Activated naive CD4-positive, alpha-beta T cell treated with anti-CD3 and anti-CD28 coated beads for 36 hours (primary cell): ENCODE measurements at regions not wholly inside any gene's neighbourhood (a gene's known extent, or its start where the extent isn't known, plus 50 kb on each side); places are given as distances from the start of the nearest gene placed in this dataset.
"Not testable (repeated sequence)": the region's sequence is repeated elsewhere in the genome, so short reads cannot be mapped to it uniquely, and the experiment has no call there.

Experiments
- CTCF ChIA-PET: fragments of 350-600 bp; sonication (Branson Sonifier 250); formaldehyde crosslinking; loops from one replicate; lab custom pipeline; 2021; ENCODE audit warnings: antibody characterized with exemption; lab: Charles Lee
- DNase-seq: peaks from one replicate; pipeline ENCODE4 v3.0.0-alpha.2; 2020
- H3K27ac Mint-ChIP-seq: one replicate; pipeline ENCODE4 v1.8.0; 2021; ENCODE audit warnings: mild to moderate bottlenecking, mixed read lengths
- H3K27me3 Mint-ChIP-seq: one replicate; pipeline ENCODE4 v1.8.0; 2021; ENCODE audit warnings: low read depth, mixed read lengths
- H3K36me3 Mint-ChIP-seq: one replicate; pipeline ENCODE4 v1.8.0; 2021; ENCODE audit warnings: low read depth, mixed read lengths
- H3K4me1 Mint-ChIP-seq: one replicate; pipeline ENCODE4 v1.8.0; 2021; ENCODE audit warnings: low read depth, mixed read lengths
- H3K4me3 Mint-ChIP-seq: one replicate; pipeline ENCODE4 v1.8.0; 2021; ENCODE audit warnings: mild to moderate bottlenecking, moderate library complexity, mixed read lengths
- H3K9me3 Mint-ChIP-seq: one replicate; pipeline ENCODE4 v1.8.0; 2021; ENCODE audit warnings: mixed read lengths
- intact Hi-C: fragments of 100-400 bp; cut with micrococcal nuclease; formaldehyde crosslinking; loops from one replicate; pipeline ENCODE4 v1.15.1; 2023

DNA sequence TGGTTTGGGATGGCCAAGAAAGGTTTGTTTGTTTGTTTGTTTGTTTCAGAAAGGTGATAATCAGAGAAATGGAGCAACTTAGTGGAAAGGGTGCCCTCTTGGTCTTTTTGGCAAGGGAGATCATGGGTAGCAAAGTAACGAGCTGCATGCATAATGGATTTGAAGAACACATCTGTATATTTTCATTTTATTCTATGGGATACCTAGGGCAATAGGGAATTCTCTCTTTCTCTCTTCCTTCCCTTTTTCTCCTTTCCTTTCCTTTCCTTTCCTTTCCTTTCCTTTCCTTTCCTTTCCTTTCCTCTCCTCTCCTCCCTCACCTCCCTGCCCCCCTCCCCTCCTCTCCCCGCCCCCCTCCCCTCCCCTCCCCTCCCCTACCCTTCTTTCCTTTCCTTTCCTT, 492.1 kb downstream of the NEBL start:
- H3K4me3 Mint-ChIP-seq = no peak overlapping the region
- no peak for DNase-seq
- peaks cover 6% of the 10 kb centered on the region for H3K9me3 Mint-ChIP-seq
- intact Hi-C loops = no loop called here
- H3K27ac Mint-ChIP-seq = no peak overlapping the region
- CTCF ChIA-PET = no interaction called here
- H3K27me3 Mint-ChIP-seq = no peaks in the 10 kb centered on the region
- no peaks in the 10 kb centered on the region for H3K4me1 Mint-ChIP-seq
- no peaks in the 10 kb centered on the region for H3K36me3 Mint-ChIP-seq

DNA sequence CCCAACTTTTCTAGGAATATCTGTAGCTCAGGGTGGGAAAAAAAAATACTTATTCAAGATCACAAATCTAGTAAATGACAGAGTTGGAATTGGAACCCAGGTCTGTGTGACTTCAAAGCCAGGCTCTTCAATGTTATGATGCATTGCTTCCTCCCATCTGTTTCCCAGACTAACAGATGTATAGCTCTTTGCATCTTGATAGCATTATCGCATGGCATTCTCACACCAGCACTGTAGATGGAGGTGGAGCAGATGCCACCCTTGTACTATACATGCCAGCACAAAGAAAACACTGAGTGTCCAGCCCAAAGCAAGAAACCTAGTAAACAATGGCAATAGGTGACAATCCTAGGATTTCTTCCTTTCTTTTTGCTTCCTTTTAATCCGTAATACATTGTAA, 497.3 kb downstream of the NEBL start:
- Mint-ChIP-seq H3K27ac (no peak overlapping the region), H3K27me3 (no peaks in the 10 kb centered on the region), H3K4me3 (no peak overlapping the region), H3K4me1 (no peaks in the 10 kb centered on the region), H3K9me3 (no peaks in the 10 kb centered on the region), H3K36me3 (no peaks in the 10 kb centered on the region)
- intact Hi-C loops = no loop called here
- CTCF ChIA-PET = no interaction called here
- no peak for DNase-seq

DNA sequence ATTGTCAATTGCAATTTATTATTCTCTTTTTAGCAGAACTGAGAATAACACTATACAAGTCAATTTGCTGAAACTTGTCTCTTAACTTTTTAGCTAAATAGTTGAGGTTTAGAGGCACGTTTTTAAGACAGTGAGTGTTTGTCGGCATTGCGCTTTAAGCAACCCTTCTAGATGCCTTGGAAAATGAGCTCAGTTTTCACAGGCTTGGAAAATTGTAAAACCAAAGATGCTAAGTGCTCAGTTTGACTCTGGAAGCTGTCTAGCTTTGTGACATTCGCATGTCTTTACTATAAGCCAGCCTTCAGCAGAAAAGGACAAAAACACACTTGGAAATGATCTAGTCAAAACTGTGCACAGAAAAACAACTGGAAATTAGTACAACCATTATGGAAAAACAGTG, 500.4 kb downstream of the NEBL start:
- no peaks in the 10 kb centered on the region for H3K36me3 Mint-ChIP-seq
- DNase-seq = no peak
- H3K4me1 Mint-ChIP-seq = no peaks in the 10 kb centered on the region
- no peaks in the 10 kb centered on the region for H3K27me3 Mint-ChIP-seq
- intact Hi-C loops = no loop called here
- H3K27ac Mint-ChIP-seq = no peak overlapping the region
- no peaks in the 10 kb centered on the region for H3K9me3 Mint-ChIP-seq
- CTCF ChIA-PET = no interaction called here
- no peak overlapping the region for H3K4me3 Mint-ChIP-seq

DNA sequence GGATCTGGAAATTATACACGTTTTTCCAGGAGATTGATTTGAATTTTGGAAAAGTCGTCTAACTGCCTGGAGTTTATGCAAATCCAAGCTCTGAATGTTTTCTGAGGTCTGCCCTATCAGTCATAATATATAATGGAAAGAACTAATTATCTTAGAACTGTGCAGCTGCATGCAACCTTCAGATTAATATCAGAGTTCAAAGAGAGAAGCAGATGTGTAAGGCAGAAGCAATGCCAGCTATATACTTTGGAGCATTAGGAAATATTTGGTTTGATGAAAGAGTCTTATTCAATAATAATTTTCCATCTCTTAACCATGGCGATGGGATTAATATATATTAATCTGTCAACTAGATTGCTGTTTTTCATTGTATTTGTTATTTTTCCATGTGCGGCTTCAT, 500.9 kb downstream of the NEBL start:
- DNase-seq = no peak
- intact Hi-C loops = no loop called here
- Mint-ChIP-seq H3K27ac (no peak overlapping the region), H3K27me3 (no peaks in the 10 kb centered on the region), H3K9me3 (no peaks in the 10 kb centered on the region), H3K4me1 (no peaks in the 10 kb centered on the region), H3K36me3 (no peaks in the 10 kb centered on the region), H3K4me3 (no peak overlapping the region)
- CTCF ChIA-PET = no interaction called here

DNA sequence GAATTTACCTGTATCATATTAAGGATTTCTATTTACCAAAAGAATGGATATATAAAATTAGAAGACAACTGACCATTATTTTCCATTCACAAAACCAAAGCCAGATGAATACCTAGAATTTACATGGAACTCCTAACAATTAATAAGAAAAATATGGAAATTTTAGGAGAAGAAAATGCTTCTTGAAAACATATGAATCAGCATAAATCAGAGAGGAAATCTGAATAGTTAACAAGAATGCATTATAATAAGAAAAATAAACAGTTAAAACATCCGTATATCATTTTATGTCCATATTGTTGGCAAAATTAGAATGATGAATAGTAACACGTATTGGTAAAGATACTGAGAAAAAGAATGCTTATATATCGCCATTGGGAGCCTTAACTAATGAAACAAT, 505.5 kb downstream of the NEBL start:
- no peak for DNase-seq
- H3K4me1 Mint-ChIP-seq = no peaks in the 10 kb centered on the region
- no peak overlapping the region for H3K4me3 Mint-ChIP-seq
- H3K36me3 Mint-ChIP-seq = no peaks in the 10 kb centered on the region
- H3K27me3 Mint-ChIP-seq = no peaks in the 10 kb centered on the region
- H3K27ac Mint-ChIP-seq = no peak overlapping the region
- CTCF ChIA-PET = no interaction called here
- intact Hi-C loops = no loop called here
- no peaks in the 10 kb centered on the region for H3K9me3 Mint-ChIP-seq

GRCh38 chr10:20381761-20382160, 515.4 kb downstream of the NEBL start:
- no peak for DNase-seq
- H3K4me1 Mint-ChIP-seq = no peaks in the 10 kb centered on the region
- H3K36me3 Mint-ChIP-seq = no peaks in the 10 kb centered on the region
- CTCF ChIA-PET = no interaction called here
- H3K4me3 Mint-ChIP-seq = no peak overlapping the region
- intact Hi-C loops = no loop called here
- H3K27ac Mint-ChIP-seq = no peak overlapping the region
- H3K27me3 Mint-ChIP-seq = no peaks in the 10 kb centered on the region
- peaks cover 10% of the 10 kb centered on the region for H3K9me3 Mint-ChIP-seq

GRCh38 chr10:20380401-20380800, 516.7 kb downstream of the NEBL start:
- H3K4me3 Mint-ChIP-seq = no peak overlapping the region
- H3K27me3 Mint-ChIP-seq = no peaks in the 10 kb centered on the region
- H3K36me3 Mint-ChIP-seq = no peaks in the 10 kb centered on the region
- no peaks in the 10 kb centered on the region for H3K4me1 Mint-ChIP-seq
- intact Hi-C loops = no loop called here
- no peak overlapping the region for H3K27ac Mint-ChIP-seq
- CTCF ChIA-PET = no interaction called here
- H3K9me3 Mint-ChIP-seq = peaks cover 5% of the 10 kb centered on the region
- no peak for DNase-seq

GRCh38 chr10:20372748-20373147, 524.4 kb downstream of the NEBL start:
- DNase-seq = no peak
- Mint-ChIP-seq H3K4me1 (no peaks in the 10 kb centered on the region), H3K4me3 (no peak overlapping the region), H3K36me3 (no peaks in the 10 kb centered on the region), H3K27me3 (no peaks in the 10 kb centered on the region), H3K9me3 (peaks cover 11% of the 10 kb centered on the region), H3K27ac (no peak overlapping the region)
- CTCF ChIA-PET = no interaction called here
- intact Hi-C loops = no loop called here

DNA sequence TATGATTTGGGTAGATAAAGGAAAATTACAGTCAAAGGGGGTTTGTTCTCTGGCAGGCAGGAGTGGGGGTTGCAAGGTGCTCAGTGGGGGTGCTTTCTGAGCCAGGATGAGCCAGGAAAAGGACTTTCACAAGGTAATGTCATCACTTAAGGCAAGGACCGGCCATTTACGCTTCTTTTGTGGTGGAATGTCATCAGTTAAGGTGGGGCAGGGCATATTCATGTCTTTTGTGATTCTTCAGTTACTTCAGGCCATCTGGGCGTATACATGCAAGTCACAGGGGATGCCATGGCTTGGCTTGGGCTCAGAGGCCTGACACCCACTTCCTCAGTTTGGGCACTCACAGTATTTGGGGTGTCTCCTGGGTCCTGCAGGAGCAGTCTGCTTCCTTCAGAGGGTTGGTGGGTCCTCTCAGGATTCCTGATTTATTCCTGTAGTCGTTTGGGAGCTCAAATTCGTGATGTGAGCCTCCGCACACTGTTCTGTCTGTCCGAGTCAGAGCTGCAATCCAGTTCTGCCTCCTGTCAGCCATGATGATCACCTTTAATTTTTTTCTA, 526.1 kb downstream of the NEBL start:
- H3K36me3 Mint-ChIP-seq, H3K4me3 Mint-ChIP-seq, H3K4me1 Mint-ChIP-seq, H3K27me3 Mint-ChIP-seq, CTCF ChIA-PET, H3K27ac Mint-ChIP-seq, DNase-seq, intact Hi-C loops: not testable (repeated sequence)
- H3K9me3 Mint-ChIP-seq = peaks cover 16% of the 10 kb centered on the region

DNA sequence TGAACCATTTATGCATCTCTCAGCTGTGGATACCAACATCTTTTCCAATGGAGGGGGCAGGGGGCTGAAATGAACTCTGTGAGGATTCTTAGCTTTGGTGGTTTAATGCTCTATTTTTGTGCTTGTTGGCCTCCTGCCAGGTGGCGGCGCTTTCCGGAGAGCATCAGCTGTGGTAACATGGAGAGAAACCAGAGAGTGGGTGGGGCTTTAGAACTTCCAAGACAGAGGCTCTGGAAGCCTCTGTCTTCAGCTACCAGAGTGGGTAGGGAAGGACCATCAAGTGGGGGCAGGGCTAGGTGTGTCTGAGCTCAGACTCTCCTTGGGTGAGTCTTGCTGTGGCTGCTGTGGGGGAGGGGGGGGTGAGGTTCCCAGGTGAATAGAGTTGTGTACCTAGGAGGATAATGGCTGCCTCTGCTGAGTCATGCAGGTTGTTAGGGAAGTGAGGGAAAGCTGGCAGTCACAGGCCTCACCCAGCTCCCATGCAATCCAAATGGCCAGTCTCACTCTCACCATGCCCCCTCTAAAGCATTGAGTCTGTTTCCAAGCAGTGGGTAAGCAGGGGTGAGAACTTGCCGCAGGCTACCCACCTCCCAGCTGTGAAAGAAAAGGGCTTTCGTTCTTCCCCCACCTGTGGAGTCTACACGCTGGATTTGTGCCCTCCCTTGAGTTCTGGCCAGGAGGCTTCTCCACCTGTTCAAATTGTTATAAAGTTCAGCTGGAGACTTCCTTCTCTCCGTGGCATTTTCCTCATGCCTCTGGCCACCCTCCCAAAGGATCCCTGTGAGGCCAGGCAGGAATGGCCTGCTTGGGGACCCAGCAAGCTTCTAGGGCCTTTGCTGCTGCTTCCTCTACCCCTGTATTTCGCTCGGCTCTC, 527.0 kb downstream of the NEBL start:
- Mint-ChIP-seq H3K27ac (no peak overlapping the region), H3K9me3 (peaks cover 16% of the 10 kb centered on the region), H3K4me3 (no peak overlapping the region), H3K36me3 (no peaks in the 10 kb centered on the region), H3K27me3 (no peaks in the 10 kb centered on the region), H3K4me1 (no peaks in the 10 kb centered on the region)
- CTCF ChIA-PET = no interaction called here
- DNase-seq = no peak
- intact Hi-C loops = no loop called here

- H3K4me3 Mint-ChIP-seq = no peak overlapping the region
- DNase-seq = no peak
- intact Hi-C loops = no loop called here
- H3K9me3 Mint-ChIP-seq = peaks cover 5% of the 10 kb centered on the region
- H3K27me3 Mint-ChIP-seq = no peaks in the 10 kb centered on the region
- CTCF ChIA-PET = no interaction called here
- H3K27ac Mint-ChIP-seq = no peak overlapping the region
- H3K4me1 Mint-ChIP-seq = no peaks in the 10 kb centered on the region
- H3K36me3 Mint-ChIP-seq = no peaks in the 10 kb centered on the region
These were observed 533.4 kb downstream of the NEBL start for GRCh38 chr10:20363684-20364083.

- intact Hi-C loops = no loop called here
- Mint-ChIP-seq H3K27ac (no peak overlapping the region), H3K36me3 (no peaks in the 10 kb centered on the region), H3K27me3 (no peaks in the 10 kb centered on the region), H3K9me3 (peaks cover 12% of the 10 kb centered on the region), H3K4me3 (no peak overlapping the region), H3K4me1 (no peaks in the 10 kb centered on the region)
- DNase-seq = no peak
- CTCF ChIA-PET = no interaction called here
These were observed 539.7 kb downstream of the PLXDC2 start for GRCh38 chr10:20355915-20356314.

GRCh38 chr10:20355011-20355410, 538.8 kb downstream of the PLXDC2 start:
- Mint-ChIP-seq H3K27me3 (no peaks in the 10 kb centered on the region), H3K9me3 (peaks cover 12% of the 10 kb centered on the region), H3K36me3 (no peaks in the 10 kb centered on the region), H3K4me3 (no peak overlapping the region), H3K4me1 (no peaks in the 10 kb centered on the region), H3K27ac (no peak overlapping the region)
- DNase-seq = no peak
- intact Hi-C loops = no loop called here
- CTCF ChIA-PET = no interaction called here
